D721Med (cell line): ENCODE measurements at regions not wholly inside any gene's neighbourhood (a gene's known extent, or its start where the extent isn't known, plus 50 kb on each side); places are given as distances from the start of the nearest gene placed in this dataset.

Source experiments
- DNase-seq: peaks from one replicate; pipeline ENCODE4 v3.0.0; 2011; ENCODE audit warnings: low spot score; ENCODE audit not compliant: insufficient read length
- FAIRE-seq: peaks from 2 replicates; lab custom pipeline; 2011; peaks lifted over from hg19 to GRCh38; lab: Jason Lieb, UNC
- TF ChIP-seq, protein P1 (sequence below): IDR thresholded peaks from 2 replicates; pipeline ENCODE4 v1.5.1; 2012; ENCODE audit warnings: mild to moderate bottlenecking, control low read depth; ENCODE audit not compliant: insufficient read depth; ENCODE audit errors: missing control alignments

DNA sequence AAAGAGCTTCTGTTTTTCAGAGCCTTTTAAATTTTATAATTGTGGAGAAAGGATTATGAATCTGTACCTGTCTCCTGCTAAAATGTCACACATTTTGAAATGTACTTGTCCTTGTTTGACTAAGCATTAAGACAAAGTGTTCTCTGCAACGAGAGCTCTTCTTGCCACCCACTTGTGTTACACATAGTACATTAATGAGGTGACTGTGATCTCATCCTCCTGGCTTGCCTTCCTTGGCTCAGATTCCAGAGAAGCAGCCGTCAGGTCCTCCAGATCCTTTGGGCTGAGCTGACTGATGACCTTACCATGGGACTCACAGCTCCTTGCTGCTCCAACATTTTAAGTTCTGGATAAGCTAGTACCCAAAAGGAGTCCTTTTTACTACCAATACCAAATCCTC is 81.4 kb downstream of the BBS10 start:
- DNase-seq, result no peak
- FAIRE-seq, result no peak
- TF ChIP-seq, protein P1, sequence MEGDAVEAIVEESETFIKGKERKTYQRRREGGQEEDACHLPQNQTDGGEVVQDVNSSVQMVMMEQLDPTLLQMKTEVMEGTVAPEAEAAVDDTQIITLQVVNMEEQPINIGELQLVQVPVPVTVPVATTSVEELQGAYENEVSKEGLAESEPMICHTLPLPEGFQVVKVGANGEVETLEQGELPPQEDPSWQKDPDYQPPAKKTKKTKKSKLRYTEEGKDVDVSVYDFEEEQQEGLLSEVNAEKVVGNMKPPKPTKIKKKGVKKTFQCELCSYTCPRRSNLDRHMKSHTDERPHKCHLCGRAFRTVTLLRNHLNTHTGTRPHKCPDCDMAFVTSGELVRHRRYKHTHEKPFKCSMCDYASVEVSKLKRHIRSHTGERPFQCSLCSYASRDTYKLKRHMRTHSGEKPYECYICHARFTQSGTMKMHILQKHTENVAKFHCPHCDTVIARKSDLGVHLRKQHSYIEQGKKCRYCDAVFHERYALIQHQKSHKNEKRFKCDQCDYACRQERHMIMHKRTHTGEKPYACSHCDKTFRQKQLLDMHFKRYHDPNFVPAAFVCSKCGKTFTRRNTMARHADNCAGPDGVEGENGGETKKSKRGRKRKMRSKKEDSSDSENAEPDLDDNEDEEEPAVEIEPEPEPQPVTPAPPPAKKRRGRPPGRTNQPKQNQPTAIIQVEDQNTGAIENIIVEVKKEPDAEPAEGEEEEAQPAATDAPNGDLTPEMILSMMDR, result no peak

DNA sequence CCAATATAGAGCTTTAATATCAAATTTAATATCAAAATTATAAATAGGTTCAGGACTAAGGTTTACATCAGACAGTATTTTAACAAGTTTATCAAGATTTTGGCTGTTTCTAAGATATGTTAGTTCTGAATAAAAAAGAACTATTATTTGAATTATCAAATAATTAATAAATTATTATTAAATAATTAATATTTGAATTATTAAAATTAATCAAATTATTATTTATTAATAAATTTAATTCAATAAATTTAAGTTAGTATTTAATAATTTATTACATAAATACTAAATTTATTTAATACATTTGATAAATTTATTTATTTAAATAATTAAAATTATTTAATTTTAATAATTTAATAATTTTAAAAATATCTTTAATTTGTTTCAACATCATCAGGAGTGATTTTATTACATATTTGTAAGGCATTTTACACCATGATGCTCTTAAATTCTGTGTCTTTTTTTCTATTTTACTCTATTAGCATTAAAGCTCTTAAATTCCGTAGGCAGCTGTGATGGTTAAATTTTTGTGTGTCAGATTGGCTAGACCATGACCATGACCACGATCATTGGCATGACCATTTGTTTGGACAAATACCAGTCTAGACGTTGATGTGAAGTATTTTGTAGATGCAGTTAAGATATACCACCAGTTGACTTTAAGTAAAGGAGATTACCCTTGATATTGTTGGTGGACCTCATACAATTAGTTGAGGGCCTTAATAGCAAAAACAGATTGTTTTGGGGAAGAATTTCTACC is 82.6 kb downstream of the BBS10 start:
- no peak for DNase-seq
- TF ChIP-seq, protein P1, result no peak
- peak; percentile 25 for FAIRE-seq

DNA sequence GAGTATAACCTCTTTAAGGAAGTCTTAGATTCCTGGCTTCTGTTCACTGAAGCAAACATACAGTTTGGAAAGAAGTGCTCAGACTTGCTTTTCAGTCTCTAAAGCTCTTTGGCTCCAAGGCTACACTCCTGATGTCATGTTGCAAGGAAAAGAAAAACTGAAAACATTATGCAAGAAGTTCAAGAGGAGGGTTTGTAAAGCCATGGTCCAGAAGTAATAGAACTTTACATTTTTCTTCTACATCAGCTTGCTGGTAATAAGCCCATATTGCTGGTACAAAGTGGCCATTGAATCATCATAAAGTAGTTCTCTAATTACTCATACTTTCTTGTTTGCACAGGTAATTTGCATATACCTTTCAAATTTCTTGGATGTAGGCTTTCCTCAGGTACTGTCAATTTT is 83.6 kb downstream of the BBS10 start:
- FAIRE-seq (no peak), DNase-seq (no peak)
- TF ChIP-seq, protein P1, result no peak

DNA sequence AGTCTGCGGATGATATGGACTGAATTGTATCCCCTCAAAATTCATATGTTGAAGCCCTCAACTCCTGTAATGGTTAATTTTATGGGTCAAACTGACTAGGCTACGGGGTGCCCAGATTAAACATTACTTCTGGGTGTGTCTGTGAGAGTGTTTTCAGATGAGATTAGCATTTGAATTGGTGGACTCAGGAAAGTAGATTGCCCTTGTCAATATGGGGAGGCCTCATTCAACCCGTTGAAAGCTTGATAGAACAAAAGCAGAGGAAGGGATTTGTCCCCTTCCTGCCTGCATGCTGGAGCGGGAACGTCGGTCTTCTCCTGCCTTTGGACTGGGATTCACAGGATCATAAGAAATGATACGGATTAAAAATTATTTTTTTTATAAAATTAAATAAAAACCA is 84.5 kb downstream of the BBS10 start:
- DNase-seq (no peak), FAIRE-seq (no peak)
- TF ChIP-seq, protein P1, result no peak

DNA sequence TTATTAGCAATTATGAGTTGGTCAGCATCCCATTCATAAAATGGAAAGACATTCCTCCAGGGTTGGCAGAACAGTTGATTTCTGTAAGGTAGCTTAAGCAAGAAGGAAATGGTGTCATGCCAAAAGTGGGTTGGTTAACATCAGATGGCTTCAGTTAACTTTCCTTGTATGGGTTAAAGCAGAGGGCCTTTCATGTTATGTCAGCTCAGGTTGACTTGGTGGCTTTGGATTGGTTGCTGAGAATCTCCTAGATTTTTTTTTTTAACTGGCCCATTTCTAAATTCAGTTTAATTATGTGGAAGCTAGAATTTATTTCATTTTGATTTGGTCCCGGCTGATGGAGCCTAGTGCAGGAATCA is 87.8 kb downstream of the BBS10 start:
- FAIRE-seq, result no peak
- no peak for DNase-seq

DNA sequence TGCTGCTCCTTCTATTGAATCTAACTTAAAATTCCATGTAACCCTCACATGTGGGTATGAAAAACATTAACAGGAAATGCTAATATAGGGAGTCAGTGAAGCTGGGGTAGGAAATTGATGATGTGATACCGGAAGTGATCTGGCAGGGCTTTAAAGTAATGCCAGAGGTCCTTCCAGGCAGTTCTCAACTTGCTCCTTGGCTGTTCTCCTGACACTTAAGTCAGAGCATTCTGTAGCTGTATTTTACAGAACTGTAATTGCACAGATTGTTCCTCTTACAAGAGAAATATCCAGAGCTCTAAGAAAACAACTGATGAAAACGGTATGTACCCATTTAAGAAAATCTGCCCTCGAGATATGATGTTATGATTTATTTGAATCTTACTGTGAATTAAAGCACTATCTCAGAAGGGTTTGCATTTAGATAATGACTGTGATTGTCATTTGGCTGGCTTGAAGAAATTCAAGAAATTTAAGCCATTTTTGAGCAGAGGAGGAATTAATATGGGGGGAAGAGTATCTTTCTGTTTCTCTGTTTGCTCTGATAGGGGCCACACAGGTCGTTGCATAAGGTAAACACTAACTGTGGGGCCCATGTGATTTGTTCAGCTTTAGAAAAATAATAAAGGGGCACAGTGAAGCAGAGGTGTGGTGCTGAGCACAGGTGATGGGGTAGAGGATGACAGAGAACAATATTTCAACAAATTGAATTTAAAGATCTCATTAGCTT is 88.4 kb downstream of the BBS10 start:
- FAIRE-seq (no peak), DNase-seq (no peak)
- TF ChIP-seq, protein P1, result no peak

More for the DNA sequence above, 87.8 kb downstream of the BBS10 start:
- TF ChIP-seq, protein P1, result no peak

DNA sequence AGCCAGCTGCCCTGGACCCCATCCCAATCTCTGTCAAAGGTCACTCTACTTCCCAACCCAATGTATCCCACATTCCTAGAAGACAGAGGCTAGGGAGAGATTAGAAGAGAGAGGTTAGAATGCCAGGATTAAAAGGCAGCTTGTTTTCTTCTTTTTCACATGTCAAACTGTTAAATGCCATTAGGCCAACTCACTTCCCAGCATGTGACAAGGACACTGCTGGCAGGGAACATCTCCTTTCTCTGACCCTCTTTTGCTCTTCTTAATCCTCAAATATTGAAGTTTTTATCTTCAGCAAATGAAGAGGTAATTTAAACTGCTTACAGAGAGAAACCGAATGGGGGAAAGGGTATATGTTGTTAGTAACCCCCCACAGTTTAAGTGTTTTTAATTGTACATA is 89.1 kb downstream of the BBS10 start:
- FAIRE-seq (no peak), DNase-seq (no peak)
- TF ChIP-seq, protein P1, result no peak
